ENCODE measurements at regions not wholly inside any gene's neighbourhood (a gene's known extent, or its start where the extent isn't known, plus 50 kb on each side); places are given as distances from the start of the nearest gene placed in this dataset.

- H3K4me3 Mint-ChIP-seq, result no peak overlapping the region
- no peak overlapping the region for H2BK5ac ChIP-seq (ENCODE audit: insufficient read length, low read length)
Observed at GRCh38 chr6:88251301-88251700, 85.2 kb upstream of the CNR1 start.

More at GRCh38 chr6:88251301-88251700, 85.2 kb upstream of the CNR1 start:
- H3K27ac Mint-ChIP-seq, result no peak overlapping the region
- H3K27me3 Mint-ChIP-seq (ENCODE audit: low read depth), result 0 out of 2 replicates have a peak, but pooled peaks cover 2% of the 10 kb centered on the region
- Histone ChIP-seq H3K56ac (ENCODE audit: insufficient read length, low read depth, low read length) (no peak overlapping the region), H3T11ph (ENCODE audit: low read length) (no peak overlapping the region), H2BK12ac (ENCODE audit: insufficient read length, low read depth, low read length) (no peak overlapping the region), H4K20me1 (ENCODE audit: control insufficient read depth, insufficient read depth, insufficient read length) (no peaks in the 10 kb centered on the region), H3K23ac (ENCODE audit: insufficient read length, low read depth, low read length) (no peak overlapping the region), H2BK15ac (ENCODE audit: low read depth, low read length) (no peak overlapping the region), H3K18ac (ENCODE audit: insufficient read length, low read depth, low read length) (no peak overlapping the region), H3K9ac (ENCODE audit: extremely low read depth, insufficient read length, low read length) (no peak overlapping the region), H2BK20ac (ENCODE audit: low read depth, low read length, poor library complexity, severe bottlenecking) (no peak overlapping the region), H3K4ac (ENCODE audit: low read depth, low read length) (no peak overlapping the region), H3K4me1 (ENCODE audit: insufficient read depth, low read length) (no peaks in the 10 kb centered on the region), H2AK5ac (ENCODE audit: insufficient read length, low read length) (no peak overlapping the region), H3K79me1 (ENCODE audit: insufficient read depth, low read depth, low read length, poor library complexity, severe bottlenecking) (no peaks in the 10 kb centered on the region), H3K27ac (ENCODE audit: insufficient read length, low read depth, low read length) (no peak overlapping the region), H3K14ac (ENCODE audit: insufficient read depth, low read length) (no peak overlapping the region), H3K23me2 (ENCODE audit: insufficient read length, low read depth, low read length, poor library complexity, severe bottlenecking) (no peaks in the 10 kb centered on the region), H3K4me2 (ENCODE audit: insufficient read depth, insufficient read length, low read length) (no peak overlapping the region), H4K91ac (ENCODE audit: insufficient read length, low read depth, low read length) (no peak overlapping the region), H2BK120ac (ENCODE audit: low read depth, low read length, poor library complexity, severe bottlenecking) (no peak overlapping the region), H4K8ac (replicated peaks; ENCODE audit: insufficient read length, low read depth, low read length) (no peak overlapping the region), H4K5ac (ENCODE audit: insufficient read length, low read depth, low read length) (no peak overlapping the region), H3K27me3 (ENCODE audit: insufficient read depth, low read length) (no peaks in the 10 kb centered on the region), H3K79me2 (ENCODE audit: insufficient read depth, low read length) (no peaks in the 10 kb centered on the region), H2AFZ (ENCODE audit: low read length) (no peak overlapping the region), H3K9me3 (ENCODE audit: control insufficient read depth, low read depth, low read length) (no peaks in the 10 kb centered on the region)
- no peak for DNase-seq
- TF ChIP-seq, protein P1, sequence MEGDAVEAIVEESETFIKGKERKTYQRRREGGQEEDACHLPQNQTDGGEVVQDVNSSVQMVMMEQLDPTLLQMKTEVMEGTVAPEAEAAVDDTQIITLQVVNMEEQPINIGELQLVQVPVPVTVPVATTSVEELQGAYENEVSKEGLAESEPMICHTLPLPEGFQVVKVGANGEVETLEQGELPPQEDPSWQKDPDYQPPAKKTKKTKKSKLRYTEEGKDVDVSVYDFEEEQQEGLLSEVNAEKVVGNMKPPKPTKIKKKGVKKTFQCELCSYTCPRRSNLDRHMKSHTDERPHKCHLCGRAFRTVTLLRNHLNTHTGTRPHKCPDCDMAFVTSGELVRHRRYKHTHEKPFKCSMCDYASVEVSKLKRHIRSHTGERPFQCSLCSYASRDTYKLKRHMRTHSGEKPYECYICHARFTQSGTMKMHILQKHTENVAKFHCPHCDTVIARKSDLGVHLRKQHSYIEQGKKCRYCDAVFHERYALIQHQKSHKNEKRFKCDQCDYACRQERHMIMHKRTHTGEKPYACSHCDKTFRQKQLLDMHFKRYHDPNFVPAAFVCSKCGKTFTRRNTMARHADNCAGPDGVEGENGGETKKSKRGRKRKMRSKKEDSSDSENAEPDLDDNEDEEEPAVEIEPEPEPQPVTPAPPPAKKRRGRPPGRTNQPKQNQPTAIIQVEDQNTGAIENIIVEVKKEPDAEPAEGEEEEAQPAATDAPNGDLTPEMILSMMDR (conservative IDR thresholded peaks at IDR 0.05), result no peak
- H3K36me3 Mint-ChIP-seq (ENCODE audit: insufficient read depth in 1 of 3, low read depth in 3 of 3), result peaks cover 3 to 14% (median 7%) of the 10 kb centered on the region in 3 experiments; a peak in 5 of 7 replicates
- peaks cover 19 to 20% of the 10 kb centered on the region in 2 experiments for H3K9me3 Mint-ChIP-seq
- no CpG with 5 or more reads among the region's 7 CpGs for WGBS (ENCODE audit: extremely low coverage, insufficient read length, low lambda C conversion rate)
- H3K4me1 Mint-ChIP-seq, result no peaks in the 10 kb centered on the region

Data from H9 (cell line).